AG04449 (cell line): ENCODE measurements at regions not wholly inside any gene's neighbourhood (a gene's known extent, or its start where the extent isn't known, plus 50 kb on each side); places are given as distances from the start of the nearest gene placed in this dataset.
A peak's percentile ranks its signal among the peaks of the same experiment; 100 is the strongest.

Experiments used
- CTCF ChIA-PET: fragments of 350-600 bp; formaldehyde crosslinking; extraction: SDS; loops from one replicate; lab custom pipeline; 2021; ENCODE audit warnings: antibody characterized with exemption; lab: Yijun Ruan, JAX
- POLR2A ChIA-PET: fragments of 400-600, 350-600 bp; formaldehyde crosslinking; extraction: SDS; loops from one replicate; lab custom pipeline; 2020; ENCODE audit warnings: antibody characterized with exemption, inconsistent platforms; lab: Yijun Ruan, JAX
- DNase-seq: peaks from one replicate; pipeline ENCODE4 v3.0.0-alpha.2; 2010; ENCODE audit warnings: low read depth, low spot score
- H3K4me3 ChIP-seq: 2 replicates; pipeline ENCODE4 v1.5.1; 2011; ENCODE audit warnings: low read depth, mild to moderate bottlenecking, control low read depth, low read length
- CTCF ChIP-seq: IDR thresholded peaks from one replicate; pipeline ENCODE4 v1.5.1; 2011; ENCODE audit warnings: mild to moderate bottlenecking, moderate library complexity, low read length, control low read depth, inconsistent platforms; ENCODE audit not compliant: insufficient read depth; ENCODE audit errors: missing control alignments

GRCh38 chrX:113651306-113651705 is 810.7 kb upstream of the AMOT start:
- H3K4me3 ChIP-seq: no peak overlapping the region
- TF ChIP-seq CTCF: no peak
- ChIA-PET POLR2A (no interaction called here), CTCF (no interaction called here)
- DNase-seq: no peak

DNA sequence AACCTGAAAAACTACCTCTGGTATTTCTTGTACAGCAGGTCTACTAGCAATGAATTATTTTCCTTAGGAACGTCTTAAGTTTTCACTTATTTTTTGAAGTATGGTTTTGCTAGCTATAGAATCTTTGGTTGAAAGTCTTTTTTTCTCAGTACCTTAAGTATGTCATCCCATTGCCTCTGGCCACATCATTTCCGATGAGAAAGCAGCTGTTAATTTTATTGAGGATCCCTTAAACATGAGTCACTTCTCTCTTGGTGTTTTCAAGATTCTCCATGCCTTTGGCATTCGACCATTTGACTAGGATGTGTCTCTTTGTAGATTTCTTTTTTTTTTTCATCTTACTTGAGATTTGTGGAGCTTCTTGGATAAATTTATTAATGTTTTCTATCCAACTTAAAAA is 803.8 kb upstream of the AMOT start:
- no peak for TF ChIP-seq CTCF
- CTCF ChIA-PET: interaction anchor here (0.6 kb wide), 1 partner anchor 139 kb away, joined by 3 read pairs; no protein-coding TSS in a partner anchor
- POLR2A ChIA-PET: no interaction called here
- no peak overlapping the region for H3K4me3 ChIP-seq
- peak; percentile 21 for DNase-seq

- TF ChIP-seq CTCF: no peak
- no peak overlapping the region for H3K4me3 ChIP-seq
- ChIA-PET CTCF (no interaction called here), POLR2A (no interaction called here)
- DNase-seq: no peak
Measured at GRCh38 chrX:113634565-113634964, 793.9 kb upstream of the AMOT start.

- CTCF ChIA-PET: no interaction called here
Measured at GRCh38 chrX:113629326-113629725, 788.7 kb upstream of the AMOT start.

DNA sequence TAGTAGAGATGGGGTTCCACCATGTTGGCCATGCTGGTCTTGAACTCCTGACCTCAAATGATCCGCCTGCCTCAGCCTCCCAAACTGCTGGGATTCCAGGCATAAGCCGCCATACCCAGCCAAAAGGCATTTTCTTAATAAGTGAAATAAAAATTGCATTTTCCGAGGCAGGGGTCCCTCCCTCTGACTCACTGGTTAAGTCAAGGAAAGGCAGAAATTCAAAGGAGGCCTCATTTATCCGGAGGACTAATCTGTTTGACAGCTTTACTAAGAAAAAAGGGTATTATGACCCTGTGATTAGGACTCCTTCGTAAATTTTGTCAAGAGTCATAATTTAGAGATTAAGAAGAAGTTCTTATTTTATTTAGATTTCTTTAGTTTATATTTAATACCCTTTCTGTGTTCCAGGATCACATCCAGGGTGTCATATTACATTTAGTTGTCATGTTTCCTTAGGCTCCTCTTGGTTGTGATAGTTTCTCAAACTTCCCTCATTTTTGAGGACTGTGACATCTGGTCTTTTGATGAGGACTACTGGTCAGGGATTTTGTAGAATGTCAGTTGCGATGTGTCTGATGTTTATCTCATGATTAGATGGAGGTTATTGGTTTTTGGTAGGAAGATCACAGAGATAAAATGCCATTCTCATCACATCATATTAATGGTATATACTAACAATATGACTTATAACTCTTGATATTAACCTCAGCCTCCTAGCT is 753.7 kb upstream of the AMOT start:
- ChIA-PET POLR2A (no interaction called here), CTCF (no interaction called here)
- TF ChIP-seq CTCF: no peak
- no peak overlapping the region for H3K4me3 ChIP-seq
- no peak for DNase-seq

More at GRCh38 chrX:113629326-113629725, 788.7 kb upstream of the AMOT start:
- DNase-seq: no peak
- TF ChIP-seq CTCF: no peak
- no peak overlapping the region for H3K4me3 ChIP-seq
- POLR2A ChIA-PET: no interaction called here

GRCh38 chrX:113586281-113586898 is 745.8 kb upstream of the AMOT start:
- POLR2A ChIA-PET: no interaction called here
- H3K4me3 ChIP-seq: no peak overlapping the region
- CTCF ChIA-PET: no interaction called here
- DNase-seq: no peak
- no peak for TF ChIP-seq CTCF
